Left ventricle myocardium inferior (tissue), 1 donor: ENCODE measurements at regions not wholly inside any gene's neighbourhood (a gene's known extent, or its start where the extent isn't known, plus 50 kb on each side); places are given as distances from the start of the nearest gene placed in this dataset.

Experiments used
- DNase-seq: peaks from one replicate; pipeline ENCODE4 v3.0.0-alpha.2; 2020
- H3K27ac ChIP-seq: fragments of 200-600 bp; replicated peaks from 2 replicates; pipeline ENCODE4 v1.8.0; 2021
- H3K27me3 ChIP-seq: fragments of 200-600 bp; 2 replicates; pipeline ENCODE4 v1.8.0; 2021; ENCODE audit warnings: low read depth
- H3K36me3 ChIP-seq: fragments of 200-600 bp; 2 replicates; pipeline ENCODE4 v1.8.0; 2021
- H3K4me1 ChIP-seq: fragments of 200-600 bp; 2 replicates; pipeline ENCODE4 v1.8.0; 2021
- H3K4me3 ChIP-seq: fragments of 200-600 bp; 2 replicates; pipeline ENCODE4 v1.8.0; 2021; ENCODE audit warnings: mild to moderate bottlenecking, moderate library complexity
- H3K9me3 ChIP-seq: fragments of 200-600 bp; replicated peaks from 2 replicates; pipeline ENCODE4 v1.8.0; 2021
- CTCF ChIP-seq: fragments of 200-600 bp; IDR thresholded peaks from 2 replicates; pipeline ENCODE4 v1.8.0; 2021; ENCODE audit warnings: antibody characterized with exemption, mild to moderate bottlenecking, borderline replicate concordance
- intact Hi-C: fragments of 100-400 bp; cut with micrococcal nuclease; formaldehyde crosslinking; loops from one replicate; pipeline ENCODE4 v1.11.0; 2022
- donor health status: DM: no; HTN: yes; CAD: no; lungs with severe emphysema.

GRCh38 chr9:135343136-135343535 is 136.4 kb upstream of the PPP1R26 start:
- DNase-seq, result no peak
- TF ChIP-seq CTCF, result no peak
- no peaks in the 10 kb centered on the region for H3K36me3 ChIP-seq
- no peak overlapping the region for H3K27ac ChIP-seq
- H3K9me3 ChIP-seq, result no peaks in the 10 kb centered on the region
- intact Hi-C loops, result loop anchor here (10.0 kb wide), 1 partner anchor 248 kb away; no protein-coding TSS in a partner anchor
- no peak overlapping the region for H3K4me3 ChIP-seq
- H3K4me1 ChIP-seq, result no peaks in the 10 kb centered on the region
- H3K27me3 ChIP-seq, result peaks cover 100% of the 10 kb centered on the region

- intact Hi-C loops, result loop anchor here (10.0 kb wide), 1 partner anchor 249 kb away; no protein-coding TSS in a partner anchor
- H3K4me3 ChIP-seq, result no peak overlapping the region
- no peaks in the 10 kb centered on the region for H3K9me3 ChIP-seq
- no peaks in the 10 kb centered on the region for H3K4me1 ChIP-seq
- no peaks in the 10 kb centered on the region for H3K36me3 ChIP-seq
- peak; percentile 94 for TF ChIP-seq CTCF
- DNase-seq, result peak; percentile 55
- peaks cover 100% of the 10 kb centered on the region for H3K27me3 ChIP-seq
- no peak overlapping the region for H3K27ac ChIP-seq
These were observed 135.6 kb upstream of the PPP1R26 start for GRCh38 chr9:135343837-135344522.

GRCh38 chr9:135344523-135344901 is 135.1 kb upstream of the PPP1R26 start:
- H3K4me3 ChIP-seq, result no peak overlapping the region
- H3K4me1 ChIP-seq, result no peaks in the 10 kb centered on the region
- no peak overlapping the region for H3K27ac ChIP-seq
- H3K27me3 ChIP-seq, result peaks cover 100% of the 10 kb centered on the region
- H3K36me3 ChIP-seq, result no peaks in the 10 kb centered on the region
- H3K9me3 ChIP-seq, result no peaks in the 10 kb centered on the region
- DNase-seq, result no peak
- no peak for TF ChIP-seq CTCF
- intact Hi-C loops, result loop anchor here (10.0 kb wide), 1 partner anchor 250 kb away; no protein-coding TSS in a partner anchor

GRCh38 chr9:135344915-135345500 is 134.6 kb upstream of the PPP1R26 start:
- no peak for TF ChIP-seq CTCF
- no peaks in the 10 kb centered on the region for H3K36me3 ChIP-seq
- H3K27ac ChIP-seq, result no peak overlapping the region
- H3K4me1 ChIP-seq, result no peaks in the 10 kb centered on the region
- peaks cover 100% of the 10 kb centered on the region for H3K27me3 ChIP-seq
- no peaks in the 10 kb centered on the region for H3K9me3 ChIP-seq
- H3K4me3 ChIP-seq, result no peak overlapping the region
- intact Hi-C loops, result loop anchor here (10.0 kb wide), 1 partner anchor 250 kb away; no protein-coding TSS in a partner anchor
- no peak for DNase-seq

- Histone ChIP-seq H3K27ac (no peak overlapping the region), H3K4me3 (no peak overlapping the region), H3K27me3 (peaks cover 100% of the 10 kb centered on the region), H3K4me1 (no peaks in the 10 kb centered on the region), H3K36me3 (no peaks in the 10 kb centered on the region), H3K9me3 (no peaks in the 10 kb centered on the region)
- TF ChIP-seq CTCF, result no peak
- intact Hi-C loops, result loop anchor here (10.0 kb wide), 1 partner anchor 251 kb away; no protein-coding TSS in a partner anchor
- no peak for DNase-seq
These were observed 133.7 kb upstream of the PPP1R26 start for GRCh38 chr9:135345775-135346433.
